ENCODE measurements at regions not wholly inside any gene's neighbourhood (a gene's known extent, or its start where the extent isn't known, plus 50 kb on each side); places are given as distances from the start of the nearest gene placed in this dataset.

DNA sequence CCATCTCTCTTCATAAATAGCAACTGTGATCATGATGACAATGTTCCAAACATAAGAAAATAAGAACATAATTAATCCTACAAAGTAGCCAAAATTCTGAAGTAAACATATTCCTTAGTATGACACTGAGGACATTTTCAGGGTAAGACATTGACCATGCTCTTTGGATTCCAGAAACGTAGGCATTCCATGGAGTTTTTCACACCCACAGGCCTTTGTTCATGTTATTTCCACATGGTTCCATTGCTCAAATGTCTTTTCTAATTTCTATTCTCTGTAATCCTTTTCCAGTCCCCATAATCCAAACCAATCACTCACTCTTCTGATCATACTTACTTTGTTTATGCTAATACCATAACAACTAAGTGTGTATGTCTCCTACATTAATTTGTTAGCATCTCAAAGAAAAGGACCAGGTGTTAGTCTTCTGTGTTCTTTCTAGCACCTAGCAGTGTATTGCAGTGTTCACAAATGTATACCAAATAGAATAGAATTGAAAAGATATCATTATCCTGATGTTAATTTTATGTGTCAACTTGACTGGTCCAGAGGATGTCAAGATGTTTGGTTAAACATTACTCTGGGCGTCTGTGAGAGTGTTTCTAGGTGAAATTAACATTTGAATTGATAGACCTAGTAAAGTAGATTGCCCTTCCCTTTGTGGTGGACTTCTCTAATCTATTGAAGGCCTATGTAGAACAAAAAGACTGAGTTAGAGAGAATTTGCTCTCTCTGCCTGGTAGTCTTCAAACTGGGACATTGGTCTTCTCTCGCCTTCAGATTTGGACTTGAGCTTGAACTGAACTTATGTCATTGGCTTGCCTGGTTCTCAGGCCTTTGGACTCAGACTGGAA is 516.6 kb downstream of the PTPRC start:
- TF ChIP-seq, protein P1, sequence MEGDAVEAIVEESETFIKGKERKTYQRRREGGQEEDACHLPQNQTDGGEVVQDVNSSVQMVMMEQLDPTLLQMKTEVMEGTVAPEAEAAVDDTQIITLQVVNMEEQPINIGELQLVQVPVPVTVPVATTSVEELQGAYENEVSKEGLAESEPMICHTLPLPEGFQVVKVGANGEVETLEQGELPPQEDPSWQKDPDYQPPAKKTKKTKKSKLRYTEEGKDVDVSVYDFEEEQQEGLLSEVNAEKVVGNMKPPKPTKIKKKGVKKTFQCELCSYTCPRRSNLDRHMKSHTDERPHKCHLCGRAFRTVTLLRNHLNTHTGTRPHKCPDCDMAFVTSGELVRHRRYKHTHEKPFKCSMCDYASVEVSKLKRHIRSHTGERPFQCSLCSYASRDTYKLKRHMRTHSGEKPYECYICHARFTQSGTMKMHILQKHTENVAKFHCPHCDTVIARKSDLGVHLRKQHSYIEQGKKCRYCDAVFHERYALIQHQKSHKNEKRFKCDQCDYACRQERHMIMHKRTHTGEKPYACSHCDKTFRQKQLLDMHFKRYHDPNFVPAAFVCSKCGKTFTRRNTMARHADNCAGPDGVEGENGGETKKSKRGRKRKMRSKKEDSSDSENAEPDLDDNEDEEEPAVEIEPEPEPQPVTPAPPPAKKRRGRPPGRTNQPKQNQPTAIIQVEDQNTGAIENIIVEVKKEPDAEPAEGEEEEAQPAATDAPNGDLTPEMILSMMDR (IDR thresholded peaks at IDR 0.05), result no peak
- no peak for TF ChIP-seq POLR2AphosphoS5 (IDR thresholded peaks at IDR 0.05)
- no peak for TF ChIP-seq POLR2A (IDR thresholded peaks at IDR 0.05; ENCODE audit: low read depth)
